ENCODE measurements at regions not wholly inside any gene's neighbourhood (a gene's known extent, or its start where the extent isn't known, plus 50 kb on each side); places are given as distances from the start of the nearest gene placed in this dataset.

DNA sequence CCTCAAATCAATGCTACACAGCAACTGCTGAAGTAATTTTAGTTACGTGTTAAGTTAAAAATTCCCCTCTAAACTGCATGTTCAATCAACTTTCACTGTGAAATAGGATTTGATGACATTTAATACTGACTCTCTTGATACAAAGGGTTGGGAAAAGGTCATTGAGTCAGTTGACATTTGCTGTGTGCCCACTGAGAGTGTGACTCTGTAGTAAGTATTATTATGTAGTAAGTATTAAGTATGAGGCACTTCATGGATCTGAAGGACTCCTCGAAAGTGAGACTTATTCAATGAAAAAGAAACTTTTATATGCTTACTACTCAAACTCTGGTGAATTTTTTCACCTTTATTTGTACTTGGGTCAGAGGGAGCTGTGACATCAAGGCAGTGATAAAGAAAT is 83.1 kb upstream of the S1PR1 start:
- no peak for DNase-seq (ENCODE audit: low read depth in 1 of 2, low spot score in 1 of 2)

- DNase-seq (ENCODE audit: low read depth in 1 of 2, low spot score in 1 of 2), result no peak
Observed at GRCh38 chr1:101152633-101153032, 84.2 kb upstream of the S1PR1 start.

DNA sequence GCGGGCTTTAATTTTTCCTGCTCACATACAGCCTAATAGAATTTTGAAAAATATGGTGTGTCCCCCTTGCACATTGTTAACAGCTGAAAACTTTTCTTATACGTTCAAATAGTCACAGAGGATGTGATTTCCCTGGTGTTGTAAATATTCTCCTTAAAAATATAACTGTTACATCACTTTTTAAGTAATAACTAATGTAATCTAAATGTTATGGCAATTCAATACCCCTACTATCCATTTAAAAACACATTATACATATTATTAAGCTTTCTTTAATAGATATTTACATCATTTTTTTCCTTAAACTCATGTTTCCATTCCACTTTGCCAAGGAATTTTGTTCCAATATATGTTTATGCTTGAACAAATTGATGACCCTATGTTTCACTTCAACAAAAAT is 85.5 kb upstream of the S1PR1 start:
- DNase-seq (ENCODE audit: low read depth in 1 of 2, low spot score in 1 of 2), result no peak

- DNase-seq (ENCODE audit: low read depth in 1 of 2, low spot score in 1 of 2), result no peak
Observed at GRCh38 chr1:101150670-101151069, 86.1 kb upstream of the S1PR1 start.

DNA sequence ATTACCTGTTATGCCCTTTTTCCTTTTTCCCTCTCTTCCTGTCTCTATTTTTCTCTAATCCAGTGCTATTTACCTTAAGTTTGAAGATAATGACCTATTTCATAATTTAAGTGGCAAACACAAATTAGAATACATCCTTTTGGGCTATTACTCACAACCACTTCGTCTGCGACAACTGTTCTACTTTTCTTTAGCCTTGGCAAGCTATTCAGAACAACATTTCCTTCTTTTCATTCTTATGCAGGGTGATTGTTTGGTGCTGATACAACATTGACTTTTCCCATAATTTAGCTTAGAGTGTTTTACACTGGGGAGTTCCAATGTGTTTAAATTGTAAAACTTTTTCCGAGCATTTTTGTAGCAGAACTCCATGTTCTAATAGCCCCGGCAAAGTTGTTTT is 86.6 kb upstream of the S1PR1 start:
- DNase-seq (ENCODE audit: low read depth in 1 of 2, low spot score in 1 of 2), result no peak

DNA sequence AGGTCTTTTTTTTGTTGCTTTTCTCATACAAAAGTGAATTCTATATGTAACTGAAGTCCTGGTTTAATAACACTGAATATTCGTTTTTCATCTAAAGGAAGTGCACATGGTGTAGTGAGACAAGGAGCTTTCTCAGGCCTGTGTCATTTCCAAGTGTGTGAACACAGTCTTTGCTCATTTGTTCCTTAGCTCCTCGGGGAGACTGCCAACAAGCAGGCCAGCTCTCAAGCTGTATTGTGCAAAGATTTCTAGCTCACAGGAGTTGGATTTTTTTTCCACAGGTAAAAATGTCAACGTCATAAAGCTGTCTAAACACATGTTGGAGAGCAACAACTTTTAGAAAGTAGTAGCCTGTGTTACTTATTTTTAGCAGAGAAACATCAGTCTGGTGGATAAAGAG is 87.8 kb upstream of the S1PR1 start:
- no peak for DNase-seq (ENCODE audit: low read depth in 1 of 2, low spot score in 1 of 2)

- no peak for DNase-seq (ENCODE audit: low read depth in 1 of 2, low spot score in 1 of 2)
Observed at GRCh38 chr1:101147381-101147780, 89.4 kb upstream of the S1PR1 start.

- no peak for DNase-seq (ENCODE audit: low read depth in 1 of 2, low spot score in 1 of 2)
Observed at GRCh38 chr1:101145449-101145820, 91.4 kb upstream of the S1PR1 start.

- no peak for DNase-seq (ENCODE audit: low read depth in 1 of 2, low spot score in 1 of 2)
Observed at GRCh38 chr1:101144671-101145448, 92.0 kb upstream of the S1PR1 start.

DNA sequence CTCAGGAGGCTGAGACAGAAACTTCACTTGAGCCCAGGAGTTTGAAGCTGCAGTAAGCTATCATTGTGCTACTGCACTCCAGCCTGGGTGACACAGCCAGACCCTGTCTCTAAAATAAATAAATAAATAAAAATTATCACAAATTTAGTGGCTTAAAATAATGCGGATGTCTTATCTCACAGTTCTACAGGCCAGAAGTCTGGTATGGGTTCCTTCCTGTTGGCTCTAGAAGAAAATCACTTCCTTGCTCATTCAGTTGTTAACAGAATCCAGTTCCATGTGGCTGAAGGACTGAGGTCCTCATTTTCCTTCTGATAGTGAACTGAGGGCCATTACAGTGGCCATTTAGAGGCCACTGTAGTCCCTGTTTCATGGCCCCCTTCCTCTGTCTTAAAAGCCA is 94.6 kb upstream of the S1PR1 start:
- DNase-seq (ENCODE audit: low read depth in 1 of 2, low spot score in 1 of 2), result no peak

GRCh38 chr1:101141376-101141775 is 95.4 kb upstream of the S1PR1 start:
- no peak for DNase-seq (ENCODE audit: low read depth in 1 of 2, low spot score in 1 of 2)

GRCh38 chr1:101139821-101140718 is 96.7 kb upstream of the S1PR1 start:
- no peak for DNase-seq (ENCODE audit: low read depth in 1 of 2, low spot score in 1 of 2)

GRCh38 chr1:101139130-101139529 is 97.7 kb upstream of the S1PR1 start:
- no peak for DNase-seq (ENCODE audit: low read depth in 1 of 2, low spot score in 1 of 2)

DNA sequence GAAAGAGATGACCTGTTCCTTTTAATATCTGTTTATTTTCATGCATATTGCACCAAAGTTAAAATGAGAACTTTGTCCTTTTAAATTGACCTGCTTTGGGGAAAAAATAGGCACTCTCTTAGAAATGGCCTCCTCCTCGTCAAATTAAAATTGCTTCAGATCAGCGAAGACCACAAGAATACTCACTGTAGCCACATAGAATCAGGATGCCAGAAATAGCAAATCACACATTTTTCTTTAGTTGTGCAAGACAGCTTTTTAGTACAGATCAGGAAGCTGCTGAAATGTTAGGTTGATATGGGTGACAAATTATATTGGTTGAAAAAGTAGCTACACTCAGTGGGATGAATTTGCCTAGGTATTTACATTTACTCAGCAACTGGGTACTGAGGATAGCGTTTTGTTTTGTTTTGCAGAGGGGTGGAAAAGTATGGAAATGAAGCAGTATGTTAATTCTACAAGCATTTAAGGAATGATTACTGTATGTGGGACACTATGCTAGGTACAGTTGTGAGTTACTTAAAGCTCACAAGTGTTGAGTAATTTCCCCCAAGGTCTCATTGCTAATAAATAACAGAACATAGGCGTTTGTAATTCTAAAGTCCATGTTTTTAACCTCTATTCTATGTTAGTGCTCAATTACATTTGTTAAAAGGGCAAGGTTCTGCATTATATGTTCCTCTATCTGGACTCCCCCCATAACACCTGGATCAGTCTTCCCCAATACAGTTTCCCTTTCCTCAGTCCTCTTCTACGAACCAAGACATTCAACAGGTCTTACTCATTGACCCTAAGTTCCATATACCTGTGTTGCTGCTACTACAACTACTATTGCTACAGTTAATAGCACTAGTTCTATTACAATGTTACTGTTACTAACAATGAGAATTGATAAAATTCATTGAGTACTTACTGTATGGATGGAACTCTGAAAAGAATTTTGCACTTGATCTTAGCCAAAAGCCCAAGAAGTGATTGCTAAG is 99.4 kb upstream of the S1PR1 start:
- no peak for DNase-seq (ENCODE audit: low read depth in 1 of 2, low spot score in 1 of 2)

GRCh38 chr1:101136739-101137138 is 100.1 kb upstream of the S1PR1 start:
- DNase-seq (ENCODE audit: low read depth in 1 of 2, low spot score in 1 of 2), result no peak

DNA sequence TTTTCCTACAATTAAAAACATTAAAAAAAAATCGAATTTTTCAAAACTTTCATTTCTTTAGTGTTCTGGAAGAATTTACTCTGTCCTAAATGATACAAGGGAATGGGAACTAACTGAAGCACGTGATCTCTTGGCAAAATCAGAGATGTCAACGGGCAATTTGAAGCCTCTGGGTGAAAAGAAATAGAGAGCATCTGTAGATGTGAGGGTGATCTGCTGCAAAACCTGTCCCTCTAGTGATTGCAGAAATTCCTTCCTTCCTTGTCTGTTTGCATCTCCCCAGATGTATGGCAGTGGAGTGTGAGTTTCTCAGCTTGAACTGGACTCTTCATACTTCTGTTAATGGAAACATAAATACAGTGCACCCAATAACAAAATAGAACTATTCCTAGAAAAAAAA is 100.5 kb upstream of the S1PR1 start:
- DNase-seq (ENCODE audit: low read depth in 1 of 2, low spot score in 1 of 2), result no peak

GRCh38 chr1:101135526-101135925 is 101.3 kb upstream of the S1PR1 start:
- DNase-seq (ENCODE audit: low read depth in 1 of 2, low spot score in 1 of 2), result no peak

DNA sequence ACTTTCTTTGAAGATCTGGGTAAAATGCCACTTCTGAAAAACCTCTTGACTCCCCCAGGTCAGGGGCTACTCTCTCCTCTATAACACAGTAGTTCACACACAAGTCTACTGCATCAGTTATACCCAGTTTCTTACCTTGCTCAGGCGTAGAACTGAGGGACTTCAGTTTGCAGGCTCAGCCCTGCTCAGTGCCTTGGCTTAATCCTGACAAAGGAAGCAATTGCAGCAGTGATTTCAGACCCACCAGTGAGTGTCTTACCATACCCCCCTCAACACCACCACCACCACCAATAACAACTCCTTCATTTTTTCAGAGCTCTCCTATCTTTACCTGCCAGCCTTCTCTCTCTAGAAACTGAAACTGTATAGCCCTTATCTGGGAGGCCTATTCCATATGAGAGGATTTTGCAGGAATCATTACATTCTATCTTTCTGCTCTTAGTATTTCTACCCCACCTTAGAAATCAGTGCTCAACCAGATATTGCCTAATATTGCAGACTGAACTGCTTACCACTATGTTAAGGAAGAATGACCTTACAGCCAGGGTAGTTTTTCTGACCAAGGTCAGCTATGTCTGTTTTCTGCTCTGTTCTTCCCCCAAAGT is 105.5 kb upstream of the S1PR1 start:
- no peak for DNase-seq (ENCODE audit: low read depth in 1 of 2, low spot score in 1 of 2)

DNA sequence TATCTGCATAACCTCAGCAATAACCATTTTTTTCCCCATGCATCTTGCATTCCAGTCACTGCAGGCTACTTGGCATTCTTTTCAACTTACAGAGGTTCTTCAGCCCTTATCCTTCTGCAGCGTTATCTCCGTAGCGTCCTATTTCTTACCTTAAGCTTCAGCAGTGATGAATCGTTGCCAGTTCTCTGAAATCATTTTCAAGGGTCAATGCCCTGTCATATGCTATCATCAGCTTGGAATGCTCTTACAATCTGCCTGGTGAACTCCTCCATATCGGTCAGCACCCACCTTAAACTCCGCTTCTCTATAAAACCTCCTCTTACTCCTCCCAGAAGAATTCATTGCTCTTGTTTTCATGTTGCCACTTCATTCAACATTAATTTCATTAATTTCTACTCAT is 105.1 kb upstream of the DPH5 start:
- no peak for DNase-seq (ENCODE audit: low read depth in 1 of 2, low spot score in 1 of 2)

DNA sequence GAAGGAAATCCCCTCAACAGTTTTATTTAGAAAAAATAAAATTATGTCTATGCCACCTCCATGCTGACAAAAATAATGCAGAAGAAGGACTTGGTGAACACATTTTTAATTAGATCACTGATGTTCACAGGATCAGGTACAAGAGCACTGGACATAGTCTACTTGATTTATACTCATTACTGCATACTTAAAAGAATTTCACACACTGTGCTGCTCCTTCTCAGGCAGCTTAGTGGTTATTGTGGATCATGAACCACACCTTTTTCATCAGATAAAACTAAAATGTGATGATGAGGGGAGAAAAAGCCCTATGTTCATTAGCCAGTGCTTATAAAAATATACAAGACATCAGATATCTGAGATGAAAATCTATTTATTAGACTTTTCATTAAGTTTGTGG is 103.3 kb upstream of the DPH5 start:
- DNase-seq (ENCODE audit: low read depth in 1 of 2, low spot score in 1 of 2), result no peak

DNA sequence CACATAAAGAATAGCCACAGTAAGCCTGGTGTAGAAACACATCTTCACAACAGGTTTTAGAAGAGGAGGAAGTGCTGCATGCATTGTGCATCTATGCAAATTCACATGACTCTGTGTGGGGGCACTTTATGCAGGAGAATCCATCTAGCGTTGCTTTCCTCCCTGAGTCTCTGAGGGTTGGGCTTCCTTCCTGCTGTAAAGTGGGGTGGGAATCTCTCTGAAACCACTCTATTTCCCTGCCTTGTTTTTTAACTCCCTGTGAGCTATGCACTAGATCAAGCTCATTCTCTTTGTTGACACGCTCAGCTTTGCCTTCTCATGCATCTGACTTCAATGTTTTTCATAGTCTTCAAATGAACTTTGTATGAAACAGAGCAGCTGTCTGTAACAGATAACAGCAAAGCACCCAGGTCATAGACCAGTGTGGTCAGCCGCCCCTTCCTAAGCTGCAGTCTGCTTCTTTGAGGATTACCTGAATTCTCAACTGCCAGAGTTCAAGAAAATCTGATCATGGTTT is 102.7 kb upstream of the DPH5 start:
- DNase-seq (ENCODE audit: low read depth in 1 of 2, low spot score in 1 of 2), result peak in 1 of 2 donors; percentile 10

Data from stimulated activated CD4-positive, alpha-beta T cell treated with anti-CD3 and anti-CD28 coated beads, Interleukin-15, amount 100 ng/mL, for 1 hour (primary cell).